ENCODE measurements at regions not wholly inside any gene's neighbourhood (a gene's known extent, or its start where the extent isn't known, plus 50 kb on each side); places are given as distances from the start of the nearest gene placed in this dataset.

DNA sequence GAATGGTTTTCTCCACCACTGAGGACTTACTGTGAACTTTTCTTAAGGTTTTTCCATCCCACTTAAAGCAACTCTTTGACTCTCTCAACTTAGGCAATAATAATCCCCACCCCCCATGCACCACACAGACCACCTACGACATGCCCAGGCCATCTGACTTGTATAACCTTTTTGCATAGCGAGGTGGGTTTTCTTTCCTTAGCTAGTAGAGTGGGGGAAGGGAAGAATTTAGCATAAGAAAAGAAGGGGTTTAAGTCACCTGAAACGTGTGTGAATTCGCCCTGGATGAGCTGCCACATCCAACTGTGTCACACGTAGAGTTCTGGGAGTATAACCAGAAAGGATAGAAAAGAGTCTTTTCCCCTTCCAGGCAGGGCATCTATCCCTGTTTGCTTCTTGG lies 262.7 kb downstream of the YTHDC2 start:
- DNase-seq (ENCODE audit: low read depth), result no peak
- TF ChIP-seq, protein P1, sequence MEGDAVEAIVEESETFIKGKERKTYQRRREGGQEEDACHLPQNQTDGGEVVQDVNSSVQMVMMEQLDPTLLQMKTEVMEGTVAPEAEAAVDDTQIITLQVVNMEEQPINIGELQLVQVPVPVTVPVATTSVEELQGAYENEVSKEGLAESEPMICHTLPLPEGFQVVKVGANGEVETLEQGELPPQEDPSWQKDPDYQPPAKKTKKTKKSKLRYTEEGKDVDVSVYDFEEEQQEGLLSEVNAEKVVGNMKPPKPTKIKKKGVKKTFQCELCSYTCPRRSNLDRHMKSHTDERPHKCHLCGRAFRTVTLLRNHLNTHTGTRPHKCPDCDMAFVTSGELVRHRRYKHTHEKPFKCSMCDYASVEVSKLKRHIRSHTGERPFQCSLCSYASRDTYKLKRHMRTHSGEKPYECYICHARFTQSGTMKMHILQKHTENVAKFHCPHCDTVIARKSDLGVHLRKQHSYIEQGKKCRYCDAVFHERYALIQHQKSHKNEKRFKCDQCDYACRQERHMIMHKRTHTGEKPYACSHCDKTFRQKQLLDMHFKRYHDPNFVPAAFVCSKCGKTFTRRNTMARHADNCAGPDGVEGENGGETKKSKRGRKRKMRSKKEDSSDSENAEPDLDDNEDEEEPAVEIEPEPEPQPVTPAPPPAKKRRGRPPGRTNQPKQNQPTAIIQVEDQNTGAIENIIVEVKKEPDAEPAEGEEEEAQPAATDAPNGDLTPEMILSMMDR (conservative IDR thresholded peaks at IDR 0.05; ENCODE audit: control insufficient read depth, insufficient read depth, low read depth, low read length), result no peak
- H3K4me3 ChIP-seq (ENCODE audit: control insufficient read depth, low read depth, low read length), result no peak overlapping the region

DNA sequence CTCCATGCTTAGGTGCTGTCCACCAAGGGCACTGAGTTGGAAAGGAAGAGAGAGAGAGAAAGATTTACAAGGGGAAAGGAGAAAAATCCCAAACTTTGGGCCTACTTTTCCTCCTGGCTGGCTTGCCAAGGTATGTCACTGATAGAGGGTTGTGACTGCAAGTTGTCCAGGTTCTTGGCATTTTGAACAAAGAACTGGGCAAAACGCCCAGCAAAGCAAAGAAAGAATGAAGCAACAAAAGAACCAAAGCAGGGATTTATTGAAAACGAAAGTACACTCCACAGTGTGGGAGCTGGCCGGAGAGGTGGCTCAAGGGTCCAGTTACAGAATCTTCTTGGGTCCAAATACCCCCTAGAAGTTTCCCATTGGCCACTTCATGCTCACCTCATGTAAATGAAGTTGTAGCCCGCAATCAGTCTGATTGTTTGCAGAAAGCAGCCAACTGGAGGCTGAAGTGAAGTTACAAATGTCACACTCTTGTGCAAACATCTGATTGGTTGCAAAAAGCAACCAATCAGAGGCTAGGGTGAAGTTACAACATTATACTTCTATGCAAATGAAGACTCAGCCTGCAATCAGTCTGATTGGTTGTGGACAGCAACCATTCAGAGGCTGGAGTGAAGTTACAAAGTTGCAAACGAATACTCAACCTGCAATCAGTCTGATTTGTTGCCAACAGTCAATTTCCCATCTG lies 263.5 kb downstream of the YTHDC2 start:
- DNase-seq (ENCODE audit: low read depth), result no peak
- H3K4me3 ChIP-seq (ENCODE audit: control insufficient read depth, low read depth, low read length), result no peak overlapping the region
- TF ChIP-seq, protein P1 (conservative IDR thresholded peaks at IDR 0.05; ENCODE audit: control insufficient read depth, insufficient read depth, low read depth, low read length), result no peak

DNA sequence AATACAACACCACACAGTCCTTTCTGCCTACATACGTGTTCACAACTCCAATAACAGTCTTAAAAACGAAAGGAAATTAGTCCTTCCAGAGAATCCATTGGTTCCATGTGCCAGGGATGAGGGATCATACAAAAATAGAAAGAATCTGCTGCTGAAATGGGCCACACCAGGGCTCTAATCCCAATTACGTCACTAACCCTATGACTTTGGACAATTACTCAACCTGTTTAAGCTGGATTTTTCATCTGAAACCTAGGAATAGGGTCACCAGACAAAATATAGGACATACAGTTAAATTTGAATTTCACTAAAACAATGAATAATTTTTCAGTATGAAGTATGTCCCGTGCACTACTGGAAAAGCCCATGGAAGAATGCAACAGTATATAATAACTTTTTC lies 264.7 kb downstream of the YTHDC2 start:
- TF ChIP-seq, protein P1 (conservative IDR thresholded peaks at IDR 0.05; ENCODE audit: control insufficient read depth, insufficient read depth, low read depth, low read length), result no peak
- H3K4me3 ChIP-seq (ENCODE audit: control insufficient read depth, low read depth, low read length), result no peak overlapping the region
- DNase-seq (ENCODE audit: low read depth), result no peak

DNA sequence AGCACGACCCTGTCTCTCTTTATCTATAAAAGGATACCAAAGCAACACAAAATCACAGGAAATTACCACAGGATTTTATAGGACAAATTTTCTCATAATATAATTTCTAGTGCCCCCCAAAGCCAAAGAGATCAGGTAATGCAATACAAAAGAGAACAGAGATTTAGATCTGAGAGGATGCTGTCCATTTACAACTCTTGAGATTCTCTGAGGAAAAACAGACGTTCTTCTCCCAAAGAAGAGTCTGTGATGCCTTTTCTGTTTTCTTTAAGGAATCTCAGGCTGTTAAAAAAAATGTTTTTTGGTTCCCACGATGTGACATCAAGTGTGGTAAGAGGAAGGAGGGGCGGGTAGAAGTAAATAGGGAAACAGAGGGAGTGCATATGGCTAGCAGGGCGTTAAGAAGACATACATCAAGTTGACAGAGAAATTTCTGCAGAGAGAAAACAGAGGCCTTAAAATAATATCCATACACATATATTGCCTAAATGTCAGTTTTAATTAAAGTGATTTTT lies 274.7 kb downstream of the YTHDC2 start:
- no peak overlapping the region for H3K4me3 ChIP-seq (ENCODE audit: control insufficient read depth, low read depth, low read length)
- DNase-seq (ENCODE audit: low read depth), result no peak
- TF ChIP-seq, protein P1 (conservative IDR thresholded peaks at IDR 0.05; ENCODE audit: control insufficient read depth, insufficient read depth, low read depth, low read length), result no peak

DNA sequence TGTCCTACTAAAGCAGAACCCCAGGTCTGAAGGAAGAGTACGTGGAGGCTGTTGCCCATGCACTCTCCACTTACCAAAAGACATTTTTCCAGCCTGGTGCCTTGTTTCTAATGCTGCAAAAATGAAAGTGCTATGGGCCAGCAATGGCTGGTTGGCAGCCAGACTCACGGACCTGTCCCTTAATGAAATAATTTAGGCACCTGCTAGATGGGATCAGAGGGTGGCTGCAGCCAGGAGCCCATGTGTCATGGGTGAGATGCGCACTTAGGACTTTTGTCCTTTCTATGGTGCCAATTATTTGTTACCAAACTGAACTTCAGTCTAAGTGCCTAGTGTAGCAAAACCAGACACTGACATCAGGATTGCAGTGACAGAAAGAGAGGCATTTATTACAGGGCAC lies 276.3 kb downstream of the YTHDC2 start:
- H3K4me3 ChIP-seq (ENCODE audit: control insufficient read depth, low read depth, low read length), result no peak overlapping the region
- TF ChIP-seq, protein P1 (conservative IDR thresholded peaks at IDR 0.05; ENCODE audit: control insufficient read depth, insufficient read depth, low read depth, low read length), result no peak
- DNase-seq (ENCODE audit: low read depth), result no peak

DNA sequence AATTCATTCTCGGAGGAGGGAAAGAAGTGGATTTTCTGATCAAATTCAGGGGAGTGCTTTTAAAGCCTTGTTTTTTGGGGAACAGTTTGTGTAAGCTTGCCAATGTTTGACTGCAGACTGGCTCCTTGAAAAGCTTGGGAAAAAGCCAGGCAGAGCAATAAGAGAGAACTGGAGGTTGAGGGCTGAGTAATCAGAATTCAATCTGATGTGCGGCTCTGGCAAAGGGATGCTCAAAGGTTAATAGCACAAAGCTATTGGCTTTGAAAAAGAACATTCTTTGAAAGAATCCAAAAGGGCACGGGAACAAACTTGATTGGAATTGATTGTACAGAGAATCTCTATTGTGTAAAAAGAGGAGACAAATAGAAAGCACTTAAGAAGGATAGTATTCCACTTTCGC lies 279.3 kb downstream of the YTHDC2 start:
- H3K4me3 ChIP-seq (ENCODE audit: control insufficient read depth, low read depth, low read length), result no peak overlapping the region
- DNase-seq (ENCODE audit: low read depth), result no peak
- TF ChIP-seq, protein P1 (conservative IDR thresholded peaks at IDR 0.05; ENCODE audit: control insufficient read depth, insufficient read depth, low read depth, low read length), result no peak
